ENCODE measurements at regions not wholly inside any gene's neighbourhood (a gene's known extent, or its start where the extent isn't known, plus 50 kb on each side); places are given as distances from the start of the nearest gene placed in this dataset.

DNA sequence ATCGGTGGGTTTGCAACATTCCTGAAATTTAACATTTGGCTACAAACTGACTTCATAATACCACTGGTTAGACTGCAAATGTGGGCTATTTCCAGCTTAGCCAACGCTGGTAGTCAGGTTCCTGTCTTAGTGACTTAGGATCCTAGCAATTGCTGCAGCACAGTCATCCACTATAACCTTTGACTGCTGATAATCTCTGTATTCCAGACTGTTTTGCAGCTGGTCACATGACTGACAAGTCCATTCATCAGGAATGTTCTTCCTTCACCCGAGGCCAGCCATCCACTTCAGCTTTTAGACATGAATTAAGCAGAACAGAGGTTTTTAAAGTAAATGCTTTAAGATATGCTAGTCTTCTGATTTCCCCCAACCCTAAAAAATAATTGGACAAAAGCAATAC lies 425.9 kb upstream of the MPDZ start:
- no peak for TF ChIP-seq CTCF (IDR thresholded peaks at IDR 0.05)
- TF ChIP-seq POLR2A (IDR thresholded peaks at IDR 0.05), result no peak
- TF ChIP-seq EP300 (IDR thresholded peaks at IDR 0.05), result no peak

All from gastroesophageal sphincter (tissue), 3 donors.